Sigmoid colon (tissue), 6 donors: ENCODE measurements at regions not wholly inside any gene's neighbourhood (a gene's known extent, or its start where the extent isn't known, plus 50 kb on each side); places are given as distances from the start of the nearest gene placed in this dataset.

ENCODE experiments used
- DNase-seq: peaks from one replicate; pipeline ENCODE4 v3.0.0-alpha.2; 2019
- H3K27ac ChIP-seq, 4 donors: fragments of 200-600 bp; sonication (generic); one replicate each; pipeline ENCODE4 v1.5.1; 2016 to 2019; ENCODE audit warnings: mild to moderate bottlenecking in 1 of 4
- H3K27me3 ChIP-seq, 3 donors: fragments of 200-600 bp; sonication (generic); one replicate each; pipeline ENCODE4 v1.5.1; 2019; ENCODE audit warnings: mild to moderate bottlenecking in 1 of 3
- H3K36me3 ChIP-seq, 4 donors: fragments of 200-600 bp; sonication (generic); one replicate each; pipeline ENCODE4 v1.5.1; 2016 to 2019
- H3K4me1 ChIP-seq, 4 donors: fragments of 200-600 bp; sonication (generic); one replicate each; pipeline ENCODE4 v1.5.1; 2017 to 2019
- H3K4me3 ChIP-seq, 4 donors: fragments of 200-600 bp; sonication (generic); one replicate each; pipeline ENCODE4 v1.5.1; 2017 to 2019; ENCODE audit warnings: mild to moderate bottlenecking in 2 of 4, moderate library complexity in 1 of 4
- H3K9me3 ChIP-seq, 4 donors: fragments of 200-600 bp in 3 of 4; sonication (generic) in 3 of 4; one replicate each; pipeline versions ENCODE4 v1.5.1 to v1.6.1; 2013 to 2019
- CTCF ChIP-seq, 4 experiments: fragments of 450-650 bp in 3 of 4; fragments of 200-600 bp in 1 of 4; IDR thresholded peaks; one replicate each; pipeline ENCODE4 v1.5.1; 2016 to 2019; ENCODE audit warnings: antibody characterized with exemption in 4 of 4, mild to moderate bottlenecking in 3 of 4, moderate library complexity in 2 of 4
- EP300 ChIP-seq, 4 donors: sonication (generic); formaldehyde crosslinking; IDR thresholded peaks; one replicate each; pipeline ENCODE4 v1.6.1; 2017; ENCODE audit warnings: antibody characterized with exemption in 4 of 4
- POLR2A ChIP-seq, 2 donors: fragments of 450-650 bp; IDR thresholded peaks; one replicate each; pipeline ENCODE4 v1.6.1; 2016; ENCODE audit warnings: antibody characterized with exemption in 2 of 2, mild to moderate bottlenecking in 2 of 2, moderate library complexity in 2 of 2
- POLR2AphosphoS5 ChIP-seq, 4 donors: sonication (generic); formaldehyde crosslinking; IDR thresholded peaks; one replicate each; pipeline ENCODE4 v1.6.1; 2017; ENCODE audit warnings: antibody characterized with exemption in 4 of 4
- WGBS, 2 donors: extraction: QIAGEN DNeasy Blood & Tissue Kit; methylation state at CpG; one replicate each; pipeline ENCODE4 v1.1.7; 2013; 5-methylcytosine and 5-hydroxymethylcytosine counted together
- intact Hi-C: fragments of 100-400 bp; cut with DNase I; formaldehyde crosslinking; loops from one replicate; pipeline ENCODE4 v1.15.1; 2023
- donor health status: healthy with polysubstance abuse.
- donor health status: healthy.

- peak overlapping the region; percentile 0 to 65 (median 42) for H3K27ac ChIP-seq
- no peaks in the 10 kb centered on the region for H3K9me3 ChIP-seq
- H3K4me1 ChIP-seq: peaks cover 0 to 31% (median 19%) of the 10 kb centered on the region in 4 donors
- intact Hi-C loops: loop anchor here (5.0 kb wide), 1 partner anchor 101 kb away; the partner anchor contains the start of gene CXXC4
- 53 to 67% methylated on average over 7 of the region's 7 CpGs for WGBS, 2 donors
- TF ChIP-seq CTCF (IDR thresholded peaks at IDR 0.05): no peak
- TF ChIP-seq EP300 (IDR thresholded peaks at IDR 0.05): no peak
- no peak for TF ChIP-seq POLR2A (IDR thresholded peaks at IDR 0.05)
- TF ChIP-seq POLR2AphosphoS5 (IDR thresholded peaks at IDR 0.05): peak in 3 of 4 donors; percentile 9 to 24 (median 10)
- H3K36me3 ChIP-seq: no peaks in the 10 kb centered on the region
- H3K27me3 ChIP-seq: no peaks in the 10 kb centered on the region
- peak overlapping the region in 3 of 4 donors; percentile 19 to 26 (median 24) for H3K4me3 ChIP-seq
- no peak for DNase-seq
Observed at GRCh38 chr4:104593019-104593418, 98.3 kb upstream of the CXXC4 start.

GRCh38 chr4:104596189-104596588, 101.5 kb upstream of the CXXC4 start:
- Histone ChIP-seq H3K4me1 (peaks cover 0 to 31% (median 19%) of the 10 kb centered on the region in 4 donors), H3K9me3 (no peaks in the 10 kb centered on the region), H3K4me3 (no peak overlapping the region), H3K27me3 (no peaks in the 10 kb centered on the region), H3K27ac (no peak overlapping the region), H3K36me3 (no peaks in the 10 kb centered on the region)
- TF ChIP-seq POLR2AphosphoS5 (IDR thresholded peaks at IDR 0.05): no peak
- no peak for TF ChIP-seq POLR2A (IDR thresholded peaks at IDR 0.05)
- TF ChIP-seq CTCF (IDR thresholded peaks at IDR 0.05): no peak
- TF ChIP-seq EP300 (IDR thresholded peaks at IDR 0.05): no peak
- 73 to 79% methylated on average over 5 of the region's 5 CpGs for WGBS, 2 donors
- intact Hi-C loops: no loop called here
- DNase-seq: no peak

GRCh38 chr4:104615496-104615895, 120.8 kb upstream of the CXXC4 start:
- WGBS, 2 donors: 90 to 92% methylated on average over 1 of the region's 1 CpG
- intact Hi-C loops: no loop called here

GRCh38 chr4:104615926-104616325, 121.2 kb upstream of the CXXC4 start:
- intact Hi-C loops: no loop called here
- Histone ChIP-seq H3K9me3 (peaks cover 0 to 3% (median 0%) of the 10 kb centered on the region in 4 donors), H3K27ac (peak overlapping the region in 1 of 4 donors; percentile 49), H3K27me3 (no peaks in the 10 kb centered on the region), H3K4me3 (no peak overlapping the region), H3K4me1 (peaks cover 0 to 8% (median 6%) of the 10 kb centered on the region in 4 donors), H3K36me3 (no peaks in the 10 kb centered on the region)
- DNase-seq: no peak
- 86 to 94% methylated on average over 2 of the region's 2 CpGs for WGBS, 2 donors
- TF ChIP-seq CTCF (IDR thresholded peaks at IDR 0.05) (no peak), POLR2AphosphoS5 (IDR thresholded peaks at IDR 0.05) (no peak), EP300 (IDR thresholded peaks at IDR 0.05) (no peak), POLR2A (IDR thresholded peaks at IDR 0.05) (no peak)

More at GRCh38 chr4:104615496-104615895, 120.8 kb upstream of the CXXC4 start:
- DNase-seq: no peak
- H3K27me3 ChIP-seq: no peaks in the 10 kb centered on the region
- no peak overlapping the region for H3K4me3 ChIP-seq
- no peak for TF ChIP-seq EP300 (IDR thresholded peaks at IDR 0.05)
- no peak for TF ChIP-seq CTCF (IDR thresholded peaks at IDR 0.05)
- no peak for TF ChIP-seq POLR2AphosphoS5 (IDR thresholded peaks at IDR 0.05)
- TF ChIP-seq POLR2A (IDR thresholded peaks at IDR 0.05): no peak
- no peak overlapping the region for H3K27ac ChIP-seq
- H3K9me3 ChIP-seq: peaks cover 0 to 3% (median 0%) of the 10 kb centered on the region in 4 donors
- H3K4me1 ChIP-seq: peaks cover 0 to 8% (median 6%) of the 10 kb centered on the region in 4 donors
- no peaks in the 10 kb centered on the region for H3K36me3 ChIP-seq

GRCh38 chr4:104616401-104616820, 121.7 kb upstream of the CXXC4 start:
- H3K27ac ChIP-seq: peak overlapping the region in 1 of 4 donors; percentile 49
- WGBS, 2 donors: 63 to 76% methylated on average over 6 of the region's 6 CpGs
- intact Hi-C loops: no loop called here
- peak overlapping the region in 1 of 4 donors; percentile 5 for H3K4me3 ChIP-seq
- H3K36me3 ChIP-seq: no peaks in the 10 kb centered on the region
- H3K9me3 ChIP-seq: no peaks in the 10 kb centered on the region
- TF ChIP-seq EP300 (IDR thresholded peaks at IDR 0.05) (no peak), POLR2A (IDR thresholded peaks at IDR 0.05) (no peak), CTCF (IDR thresholded peaks at IDR 0.05) (no peak), POLR2AphosphoS5 (IDR thresholded peaks at IDR 0.05) (no peak)
- DNase-seq: no peak
- peaks cover 0 to 8% (median 6%) of the 10 kb centered on the region in 4 donors for H3K4me1 ChIP-seq
- H3K27me3 ChIP-seq: no peaks in the 10 kb centered on the region
